HG03135 (cell line): ENCODE measurements at regions not wholly inside any gene's neighbourhood (a gene's known extent, or its start where the extent isn't known, plus 50 kb on each side); places are given as distances from the start of the nearest gene placed in this dataset.

ENCODE experiments used
- ATAC-seq: cut with Tn5 transposase; IDR thresholded peaks from one replicate; pipeline ENCODE4 v1.9.1; 2021; ENCODE audit warnings: mild to moderate bottlenecking, moderate library complexity; ENCODE audit not compliant: unreplicated experiment

DNA sequence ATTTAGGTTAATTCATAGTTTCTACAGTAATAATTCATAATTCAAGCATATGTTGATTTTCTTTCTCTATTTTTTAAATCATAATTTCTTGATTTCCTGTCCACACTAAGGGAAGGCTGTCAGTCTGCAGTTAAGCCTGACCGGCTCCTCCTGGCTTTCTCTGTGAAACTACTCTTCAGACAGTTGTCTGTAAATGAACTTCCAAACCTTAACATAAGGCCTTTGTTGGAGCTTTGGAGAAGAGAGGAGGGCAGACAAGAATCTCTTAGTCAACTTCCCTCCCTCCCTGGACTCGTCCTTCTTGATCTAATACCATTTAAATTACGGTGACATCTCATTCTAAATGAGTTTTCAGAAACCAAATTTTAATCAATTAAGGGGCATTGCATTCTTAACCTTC, 404.1 kb upstream of the ST6GAL2 start:
- no peak for ATAC-seq

DNA sequence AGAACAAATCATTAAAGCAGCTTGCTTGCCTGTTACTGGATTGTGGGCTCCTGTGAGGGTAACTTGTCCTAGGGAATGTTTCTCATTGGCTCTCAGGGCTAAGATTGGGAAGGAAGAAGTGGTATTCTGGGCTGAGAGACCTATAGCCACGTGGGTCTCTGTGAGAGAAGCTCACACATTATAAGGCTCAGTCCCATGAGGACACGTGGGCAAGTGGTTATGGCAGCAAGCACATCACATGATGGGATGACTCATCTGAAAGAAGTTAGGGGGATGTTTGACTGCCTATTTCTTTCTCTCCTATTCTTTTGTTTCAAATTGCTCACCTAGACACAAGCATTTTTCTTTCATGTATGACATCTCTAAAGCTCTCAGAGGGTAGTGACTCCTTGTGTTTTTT, 418.0 kb upstream of the ST6GAL2 start:
- ATAC-seq: no peak

DNA sequence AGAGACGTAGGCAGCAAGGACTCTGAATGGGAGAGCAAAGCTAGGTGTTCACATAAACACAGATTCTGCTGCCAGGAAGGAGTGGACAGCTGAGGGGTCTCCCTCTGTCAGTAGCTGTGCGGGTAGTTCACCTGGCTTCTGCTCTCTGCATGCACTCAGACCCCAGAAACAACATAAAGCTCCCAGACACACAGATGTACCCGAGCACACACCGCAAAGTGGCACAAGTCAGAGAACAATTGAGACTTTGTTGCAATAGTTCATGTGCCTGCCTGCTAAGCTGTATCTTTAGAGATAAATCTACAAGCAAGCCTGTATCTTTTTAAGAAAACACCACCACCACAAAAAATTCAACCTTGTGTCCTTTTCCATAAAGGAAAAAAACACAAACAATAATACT, 420.0 kb upstream of the ST6GAL2 start:
- ATAC-seq: no peak

DNA sequence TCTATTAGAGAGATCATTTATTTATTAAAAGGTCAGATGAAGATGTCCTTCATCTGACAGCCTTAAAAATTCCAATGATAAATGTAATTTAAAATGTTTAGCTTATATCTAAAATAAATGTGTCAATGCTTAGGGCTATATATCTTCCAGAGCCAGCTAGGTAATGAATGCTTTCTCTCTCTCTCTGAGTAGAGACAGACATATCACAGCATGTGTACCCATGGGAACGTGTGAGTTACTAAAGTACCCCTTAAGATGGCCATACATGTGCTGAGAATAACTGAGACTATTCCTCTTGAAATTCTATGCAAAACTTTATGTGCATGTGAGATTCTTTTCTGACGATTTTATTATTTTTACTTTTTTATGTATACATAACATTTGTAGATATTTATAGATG, 420.9 kb upstream of the ST6GAL2 start:
- ATAC-seq: no peak

DNA sequence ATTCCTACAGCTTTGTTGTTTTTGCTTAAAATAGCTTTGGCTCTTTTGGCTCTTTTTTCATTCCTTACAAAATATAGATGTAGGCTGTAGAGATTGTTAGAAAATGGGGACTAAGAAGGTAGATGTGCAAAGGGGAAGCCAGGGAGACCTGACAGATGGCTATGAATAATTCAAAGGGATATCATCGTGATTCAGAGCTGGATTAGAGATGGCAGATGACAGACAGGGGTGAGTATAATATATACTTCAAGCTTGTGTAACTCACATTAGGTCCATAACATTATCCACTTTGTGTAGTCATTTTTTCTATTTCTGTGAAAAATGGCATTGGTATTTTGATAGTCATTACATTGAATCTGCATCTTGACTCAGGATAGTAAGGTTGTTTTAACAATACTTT, 422.9 kb upstream of the ST6GAL2 start:
- no peak for ATAC-seq

GRCh38 chr2:107312240-107312639, 426.3 kb upstream of the ST6GAL2 start:
- ATAC-seq: no peak

DNA sequence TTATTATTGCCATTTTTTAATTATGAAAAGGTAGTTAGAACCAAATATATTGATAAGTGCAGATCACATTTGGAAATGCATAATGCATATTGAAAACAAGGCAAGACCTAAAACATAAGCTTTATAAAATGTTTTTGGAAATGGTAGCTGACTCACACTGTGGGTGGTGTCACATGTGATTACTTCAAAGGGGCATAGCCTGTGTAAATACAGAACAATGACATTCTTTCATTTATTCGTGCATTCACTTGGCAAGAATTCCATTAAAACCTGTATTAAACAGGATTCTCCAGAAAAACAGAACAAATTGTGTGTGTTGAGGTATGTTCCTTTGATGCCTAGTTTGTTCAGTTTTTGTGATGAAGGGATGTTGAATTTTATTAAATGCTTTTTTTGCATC, 427.3 kb upstream of the ST6GAL2 start:
- no peak for ATAC-seq

GRCh38 chr2:107320881-107321280, 434.9 kb upstream of the ST6GAL2 start:
- ATAC-seq: no peak

- ATAC-seq: no peak
Observed at GRCh38 chr2:107322416-107322815, 436.4 kb upstream of the ST6GAL2 start.

DNA sequence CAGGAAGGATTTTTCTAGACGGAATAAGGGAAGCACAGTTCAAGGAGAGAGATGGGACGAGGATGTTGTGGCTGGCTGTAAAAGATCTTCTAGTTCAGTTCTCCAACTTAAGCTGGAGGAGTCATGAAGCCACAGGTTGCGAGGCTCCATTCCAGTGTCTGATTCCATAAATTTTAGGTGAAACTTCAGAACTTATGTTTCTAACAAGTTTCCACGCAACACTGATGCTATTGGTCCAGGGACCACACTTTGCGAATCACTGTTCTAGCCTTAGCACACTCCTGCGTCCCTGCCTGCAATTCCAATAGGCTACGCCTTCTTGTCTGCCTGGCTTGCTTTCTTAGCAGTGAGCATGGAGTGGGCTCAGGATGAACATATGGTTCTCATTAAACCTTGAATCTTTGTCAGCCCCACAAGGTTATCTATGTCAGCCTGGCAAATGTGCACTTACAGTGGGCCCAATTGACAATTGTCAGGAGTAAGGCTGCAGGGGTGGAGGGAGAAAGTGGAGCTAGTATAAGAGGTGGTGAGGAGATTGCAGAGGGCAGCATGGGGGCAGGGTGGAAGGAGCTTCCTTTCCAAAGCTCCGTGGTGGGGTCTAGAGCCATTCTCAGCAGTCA, 438.1 kb upstream of the ST6GAL2 start:
- no peak for ATAC-seq

DNA sequence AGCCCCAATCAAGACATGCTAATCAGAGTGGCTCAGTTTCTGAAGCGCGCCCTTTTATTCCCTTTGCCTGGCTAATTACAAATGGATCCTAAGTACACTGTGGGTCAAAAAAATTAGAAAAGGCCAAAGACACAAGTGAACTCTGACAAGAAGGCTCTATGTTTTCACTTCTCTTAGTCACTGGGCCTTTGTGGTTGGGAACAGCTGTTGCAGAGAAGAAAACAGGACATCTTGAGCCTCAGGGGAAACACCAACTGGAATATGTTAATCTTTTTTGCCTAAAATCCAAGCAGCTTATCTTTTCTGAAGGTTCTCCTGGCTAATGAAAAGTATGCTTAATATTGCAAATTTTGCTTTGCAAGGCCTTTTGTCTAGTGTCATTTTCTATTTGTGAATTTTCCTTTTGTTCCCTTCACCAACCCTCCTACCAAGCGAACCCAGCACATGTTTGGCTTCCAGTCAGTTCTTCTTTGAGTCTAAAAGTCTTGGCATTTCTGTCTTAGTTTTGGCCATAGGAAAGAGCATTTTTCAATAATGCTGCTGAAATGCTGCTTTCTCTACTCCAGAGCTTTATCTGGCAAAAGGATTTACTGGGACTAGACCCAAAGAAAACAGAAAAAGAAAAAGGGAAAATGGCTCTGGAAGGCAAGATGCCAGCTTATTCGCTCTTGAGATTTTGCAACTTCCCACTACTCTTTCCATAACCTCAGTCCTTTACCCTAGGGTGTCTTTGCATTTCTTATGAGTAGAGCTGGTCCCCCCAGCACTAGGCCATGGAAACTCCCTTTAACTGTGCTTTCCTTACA, 440.2 kb upstream of the ST6GAL2 start:
- no peak for ATAC-seq

DNA sequence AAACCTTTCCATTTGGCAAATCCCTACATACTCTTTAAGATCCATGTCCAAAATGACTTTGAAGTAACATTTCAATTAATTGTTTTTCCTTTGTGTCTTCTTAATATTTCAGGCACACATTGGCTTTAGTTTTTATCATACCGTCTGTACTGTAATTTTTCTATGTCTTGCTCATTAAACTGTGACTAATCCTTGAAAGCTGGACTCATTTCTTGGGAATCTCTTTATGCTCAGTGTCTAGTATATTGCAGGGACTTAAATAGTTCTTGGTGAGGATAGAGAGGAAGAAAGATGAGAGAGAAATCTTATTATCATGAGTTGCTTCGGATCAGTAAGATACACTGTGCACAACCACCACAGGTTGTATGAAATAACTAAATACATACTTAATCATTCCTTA, 448.3 kb upstream of the ST6GAL2 start:
- no peak for ATAC-seq

DNA sequence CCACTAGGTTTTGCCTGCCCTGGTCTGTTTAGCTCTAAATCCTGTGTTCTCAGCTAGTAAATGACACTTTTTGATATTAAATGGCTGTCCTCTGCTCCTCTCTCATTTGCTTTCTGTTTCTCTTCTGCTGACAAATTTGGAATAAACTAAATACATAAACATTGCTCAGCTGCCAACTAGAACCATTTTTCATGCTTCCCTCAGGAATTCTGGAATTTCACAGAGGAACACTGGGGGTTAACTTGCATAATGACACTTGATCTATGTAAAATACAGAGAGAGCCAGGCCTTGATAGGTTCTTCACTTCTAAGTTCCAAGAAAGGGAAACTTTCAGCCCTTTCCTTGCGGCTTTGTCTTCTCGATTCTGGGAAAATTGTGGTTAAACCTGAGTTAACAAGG, 450.6 kb upstream of the ST6GAL2 start:
- ATAC-seq: no peak

DNA sequence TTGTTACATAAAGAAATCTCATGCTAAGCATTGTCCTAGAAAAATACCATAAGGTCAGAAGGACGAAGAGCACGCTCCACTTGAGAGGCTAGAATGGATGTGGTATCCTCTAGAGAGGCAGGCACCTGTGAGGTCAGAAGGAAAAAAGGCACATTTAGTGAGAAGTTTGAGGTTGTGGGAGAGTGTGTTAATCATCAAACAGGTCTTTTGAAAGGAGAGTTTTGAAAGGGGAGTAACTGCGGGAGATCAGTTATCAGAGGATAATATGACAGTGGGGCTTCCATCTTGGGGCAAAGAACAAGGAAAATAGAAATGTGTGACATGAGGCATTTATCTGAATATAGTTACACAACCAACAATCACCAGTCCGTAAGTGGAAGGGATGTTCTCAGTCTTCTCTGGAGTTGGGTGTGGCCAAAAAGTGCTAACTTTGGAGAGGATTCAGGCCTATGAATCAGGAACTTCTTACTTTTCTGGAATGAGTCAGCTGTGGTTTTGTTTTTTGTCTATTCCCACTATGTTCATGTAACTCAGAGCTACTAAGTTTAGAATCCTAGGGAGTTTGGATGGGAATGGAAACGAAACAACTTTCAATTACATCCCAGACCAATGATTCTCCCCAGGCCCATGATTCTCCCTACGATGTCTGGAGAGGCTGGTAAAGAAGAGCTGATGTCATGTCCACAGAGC, 451.4 kb upstream of the ST6GAL2 start:
- no peak for ATAC-seq

DNA sequence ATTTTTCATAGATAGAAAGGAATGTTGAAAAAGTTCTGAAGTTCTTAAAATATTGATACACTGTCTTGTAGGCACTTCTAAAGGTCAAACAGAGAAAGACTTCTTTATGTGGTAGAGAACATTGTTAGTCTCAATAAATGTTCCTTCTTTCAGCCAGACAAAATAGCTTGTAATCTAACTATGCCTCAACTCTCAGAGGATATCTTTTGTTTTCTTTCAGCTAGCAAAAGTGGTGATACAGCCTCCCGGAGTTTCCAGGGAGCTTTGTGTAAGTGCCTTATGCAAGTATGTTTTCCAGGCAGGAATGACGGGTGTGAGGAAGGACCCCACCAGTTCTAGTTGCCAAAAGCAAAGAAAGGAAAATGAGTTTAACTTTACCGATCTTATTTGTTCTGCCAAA, 452.1 kb upstream of the ST6GAL2 start:
- no peak for ATAC-seq

GRCh38 chr2:107338571-107338970, 452.6 kb upstream of the ST6GAL2 start:
- no peak for ATAC-seq

DNA sequence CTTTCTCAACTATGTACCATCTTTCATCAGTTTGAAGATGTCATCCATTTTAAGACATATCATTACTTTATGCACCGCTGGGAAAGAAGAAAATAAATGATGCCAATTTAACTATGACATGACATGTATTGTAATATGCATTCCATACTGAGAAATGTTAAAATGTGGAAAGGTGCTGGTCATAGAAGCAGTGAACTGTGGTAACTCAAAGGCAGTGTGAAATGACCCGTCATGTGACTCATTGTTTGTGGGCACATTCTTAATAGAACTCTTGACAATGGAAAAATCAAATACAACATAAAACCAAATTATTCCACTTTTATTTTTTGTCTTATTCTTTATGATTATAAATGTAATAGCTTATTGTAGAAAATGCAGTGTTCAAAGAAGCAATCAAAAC, 455.0 kb upstream of the ST6GAL2 start:
- no peak for ATAC-seq

DNA sequence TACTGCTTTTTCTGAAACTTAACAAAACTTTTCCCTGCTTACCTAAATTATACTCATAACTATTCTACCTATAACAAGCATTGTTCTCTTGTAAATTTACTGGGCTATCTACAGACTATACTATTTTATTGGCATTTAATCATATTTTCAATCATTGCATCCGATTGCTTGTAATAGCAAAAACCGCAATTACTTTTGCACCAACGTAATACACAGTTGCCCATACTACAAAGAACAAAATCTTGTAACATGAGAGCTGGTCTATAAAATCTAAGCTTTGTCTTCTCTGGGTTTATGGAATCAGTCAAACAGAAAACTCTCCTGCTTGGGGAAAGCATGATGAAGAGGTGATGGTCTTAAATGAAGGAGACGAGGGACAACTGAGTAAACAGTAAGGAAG, 463.4 kb upstream of the ST6GAL2 start:
- ATAC-seq: no peak

DNA sequence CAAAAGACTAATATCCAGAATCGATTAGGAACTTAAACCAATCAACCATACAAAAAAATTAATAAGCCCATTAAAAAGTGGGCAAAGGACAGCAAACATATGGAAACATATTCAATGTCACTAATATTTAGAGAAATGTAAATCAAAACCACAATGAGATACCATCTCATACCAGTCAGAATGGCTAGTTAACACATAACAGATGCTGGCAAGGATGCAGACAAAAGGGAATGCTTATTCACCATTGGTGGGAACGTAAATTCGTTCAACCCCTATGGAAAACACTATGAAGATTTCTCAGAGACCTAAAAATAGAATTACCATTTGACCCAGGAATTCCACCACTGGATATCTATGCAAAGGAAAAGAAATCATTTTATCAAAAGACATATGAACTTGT, 468.2 kb upstream of the ST6GAL2 start:
- ATAC-seq: no peak

- no peak for ATAC-seq
Observed at GRCh38 chr2:107358362-107358761, 468.3 kb upstream of the RGPD4 start.

GRCh38 chr2:107359021-107359420, 467.7 kb upstream of the RGPD4 start:
- no peak for ATAC-seq

GRCh38 chr2:107361751-107362381, 464.8 kb upstream of the RGPD4 start:
- no peak for ATAC-seq
